Suprapubic skin (tissue), 4 donors: ENCODE measurements at regions not wholly inside any gene's neighbourhood (a gene's known extent, or its start where the extent isn't known, plus 50 kb on each side); places are given as distances from the start of the nearest gene placed in this dataset.

Source experiments
- EP300 ChIP-seq: sonication (generic); formaldehyde crosslinking; IDR thresholded peaks from one replicate; pipeline ENCODE4 v1.6.1; 2017; ENCODE audit warnings: antibody characterized with exemption
- POLR2AphosphoS5 ChIP-seq, 3 donors: sonication (generic); formaldehyde crosslinking; IDR thresholded peaks; one replicate each; pipeline ENCODE4 v1.6.1; 2017; ENCODE audit warnings: antibody characterized with exemption in 3 of 3

DNA sequence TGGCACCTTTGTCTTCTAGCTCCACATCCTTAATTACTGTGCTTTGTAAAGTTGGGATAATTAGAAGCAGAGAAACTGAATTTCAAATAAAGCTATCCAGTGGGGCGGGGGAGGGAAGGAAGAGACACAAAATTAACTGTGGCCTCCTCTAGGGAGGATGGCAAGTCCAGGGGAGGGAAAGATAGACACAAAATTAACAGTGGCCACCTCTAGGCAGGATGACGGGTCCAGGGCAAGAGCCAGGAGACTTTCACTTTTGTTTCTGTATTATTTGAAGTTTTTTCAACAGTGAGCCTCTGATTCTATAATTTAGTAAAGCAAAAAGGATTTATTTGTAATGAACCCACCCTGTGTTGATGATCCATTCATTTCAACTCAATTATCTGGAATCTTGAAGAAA, 335.9 kb downstream of the MSX2 start:
- TF ChIP-seq EP300 = no peak
- TF ChIP-seq POLR2AphosphoS5 (IDR thresholded peaks at IDR 0.05) = no peak
